Adrenal gland (tissue), 5 donors: ENCODE measurements at regions not wholly inside any gene's neighbourhood (a gene's known extent, or its start where the extent isn't known, plus 50 kb on each side); places are given as distances from the start of the nearest gene placed in this dataset.

ENCODE experiments used
- CTCF ChIP-seq, 6 experiments: fragments of 450-650 bp in 4 of 6; fragments of 200-600 bp in 2 of 6; sonication (generic) in 1 of 6; IDR thresholded peaks; 1 replicate in 5 of 6; 2 replicates in 1 of 6; pipeline versions ENCODE4 v1.5.1 to v1.8.0; 2016 to 2021; ENCODE audit warnings: antibody characterized with exemption in 6 of 6, mild to moderate bottlenecking in 2 of 6, moderate library complexity in 1 of 6
- POLR2A ChIP-seq, 2 donors: fragments of 450-650 bp; IDR thresholded peaks; one replicate each; pipeline ENCODE4 v1.6.1; 2017; ENCODE audit warnings: antibody characterized with exemption in 2 of 2, mild to moderate bottlenecking in 2 of 2, moderate library complexity in 1 of 2
- donor health status: DM: no; HTN: no; CAD: no.

GRCh38 chr10:53395449-53395848 is 622.9 kb upstream of the MBL2 start:
- no peak for TF ChIP-seq CTCF (IDR thresholded peaks at IDR 0.05)
- TF ChIP-seq POLR2A (IDR thresholded peaks at IDR 0.05) = no peak
